Common myeloid progenitor, CD34-positive (primary cell): ENCODE measurements at regions not wholly inside any gene's neighbourhood (a gene's known extent, or its start where the extent isn't known, plus 50 kb on each side); places are given as distances from the start of the nearest gene placed in this dataset.

Experiments used
- CTCF ChIA-PET: fragments of 350-600 bp; sonication (Branson Sonifier 250); formaldehyde crosslinking; loops from one replicate; lab custom pipeline; 2021; ENCODE audit warnings: antibody characterized with exemption; lab: Charles Lee
- POLR2A ChIA-PET: fragments of 350-600 bp; sonication (Branson Sonifier 250); formaldehyde crosslinking; loops from one replicate; lab custom pipeline; 2021; ENCODE audit warnings: antibody characterized with exemption; lab: Charles Lee
- DNase-seq, 3 donors: peaks; one replicate each; pipeline versions ENCODE4 v3.0.0 to v3.0.0-alpha.2; 2013
- H3K27ac ChIP-seq, 2 experiments: 1 replicate in 1 of 2; 2 replicates in 1 of 2; pipeline ENCODE4 v1.7.0; 2013; ENCODE audit warnings: inconsistent platforms in 2 of 2, low read length in 2 of 2, mild to moderate bottlenecking in 2 of 2, low read depth in 1 of 2, moderate library complexity in 1 of 2; ENCODE audit not compliant: severe bottlenecking in 2 of 2, insufficient read depth in 1 of 2, poor library complexity in 1 of 2
- H3K27me3 ChIP-seq, 5 experiments: replicated peaks in 2 of 5; 1 replicate in 3 of 5; 2 replicates in 2 of 5; pipeline versions ENCODE4 v1.6.1 to v1.7.0; 2013; ENCODE audit warnings: low read length in 4 of 5, mild to moderate bottlenecking in 2 of 5, moderate library complexity in 2 of 5, inconsistent platforms in 1 of 5; ENCODE audit not compliant: insufficient read depth in 5 of 5, control insufficient read depth in 4 of 5
- H3K36me3 ChIP-seq, 4 experiments: 1 replicate in 2 of 4; 2 replicates in 2 of 4; pipeline versions ENCODE4 v1.6.1 to v1.7.0; 2013; ENCODE audit warnings: low read length in 3 of 4, control low read depth in 1 of 4, mild to moderate bottlenecking in 1 of 4; ENCODE audit not compliant: control insufficient read depth in 4 of 4, insufficient read depth in 4 of 4
- H3K4me1 ChIP-seq, 4 experiments: 1 replicate in 3 of 4; 2 replicates in 1 of 4; pipeline versions ENCODE4 v1.6.1 to v1.7.1; 2013; ENCODE audit warnings: low read length in 3 of 4, mild to moderate bottlenecking in 3 of 4, control low read depth in 1 of 4, inconsistent platforms in 1 of 4, moderate library complexity in 1 of 4; ENCODE audit not compliant: control insufficient read depth in 4 of 4, insufficient read depth in 4 of 4; ENCODE audit errors: control extremely low read depth in 1 of 4
- H3K4me3 ChIP-seq, 7 experiments: 1 replicate in 4 of 7; 2 replicates in 3 of 7; pipeline versions ENCODE4 v1.5.1 to v1.7.0; 2013; ENCODE audit warnings: mild to moderate bottlenecking in 7 of 7, low read length in 6 of 7, moderate library complexity in 6 of 7, inconsistent platforms in 2 of 7, low read depth in 2 of 7, control low read depth in 1 of 7; ENCODE audit not compliant: insufficient read depth in 4 of 7, control insufficient read depth in 1 of 7; ENCODE audit errors: extremely low read depth in 1 of 7
- H3K9me3 ChIP-seq, 5 experiments: 1 replicate in 4 of 5; 2 replicates in 1 of 5; pipeline versions ENCODE4 v1.6.1 to v1.7.1; 2013; ENCODE audit warnings: low read length in 4 of 5, mild to moderate bottlenecking in 2 of 5, inconsistent platforms in 1 of 5, low read depth in 1 of 5, moderate library complexity in 1 of 5; ENCODE audit not compliant: control insufficient read depth in 4 of 5, insufficient read depth in 2 of 5; ENCODE audit errors: control extremely low read depth in 1 of 5
- WGBS: methylation state at CpG from one replicate; pipeline ENCODE4 v1.1.5; 2013; ENCODE audit not compliant: insufficient coverage; 5-methylcytosine and 5-hydroxymethylcytosine counted together

DNA sequence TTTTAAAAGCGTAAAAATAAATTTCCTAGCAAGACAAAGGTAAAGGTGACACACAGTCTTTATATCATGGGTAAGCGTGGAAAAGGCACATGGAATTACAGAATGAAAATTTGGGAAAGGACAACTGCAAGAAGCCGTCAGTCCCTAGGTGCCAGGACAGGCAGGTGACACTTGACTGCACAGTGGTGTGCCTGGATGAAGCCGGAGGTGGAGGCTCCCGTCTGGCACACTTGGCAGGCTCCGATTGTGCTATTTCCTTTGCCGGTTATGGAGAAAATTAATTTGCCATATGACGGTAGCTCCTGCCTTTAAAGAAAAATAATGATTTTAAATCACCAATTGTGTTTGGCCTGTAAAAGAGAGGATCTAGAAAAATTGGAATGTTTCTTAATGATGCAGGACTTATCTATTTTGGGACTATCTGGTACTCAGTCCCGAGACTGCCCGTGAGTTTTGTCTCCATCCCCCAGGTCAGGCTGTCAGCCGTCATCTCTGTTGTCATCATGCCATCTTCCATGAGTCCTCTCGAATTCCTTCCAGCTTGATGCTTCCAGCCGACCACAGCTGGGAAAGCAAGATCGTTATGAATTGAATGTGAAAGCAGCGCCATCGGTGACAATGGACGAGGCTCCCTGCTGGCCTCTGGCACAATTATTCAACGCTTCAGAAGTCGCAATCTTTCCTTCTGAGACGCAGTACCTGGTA, 56.2 kb upstream of the MGMT start:
- no peak overlapping the region for H3K27ac ChIP-seq
- H3K36me3 ChIP-seq = no peaks in the 10 kb centered on the region
- 91% methylated on average over 18 of the region's 20 CpGs for WGBS
- POLR2A ChIA-PET = no interaction called here
- H3K4me1 ChIP-seq = no peaks in the 10 kb centered on the region
- no peak overlapping the region for H3K4me3 ChIP-seq
- CTCF ChIA-PET = no interaction called here
- no peaks in the 10 kb centered on the region for H3K9me3 ChIP-seq
- DNase-seq = no peak
- H3K27me3 ChIP-seq = peaks cover 0 to 3% (median 0%) of the 10 kb centered on the region in 5 experiments

DNA sequence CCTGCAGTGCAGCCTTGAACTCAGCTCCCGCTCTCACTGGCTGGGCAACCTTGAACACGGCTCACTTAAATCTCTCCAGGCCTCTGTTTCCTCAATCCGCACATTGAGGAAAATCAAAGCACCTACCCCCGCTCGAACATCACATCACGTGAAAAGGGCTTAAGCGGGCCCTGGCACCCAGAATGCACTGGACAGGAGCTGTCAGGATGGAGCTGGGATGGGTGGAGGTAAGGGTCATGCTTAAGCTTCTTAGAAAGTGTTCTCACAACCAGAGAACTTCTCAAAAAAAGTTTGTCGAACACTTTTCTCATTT, 55.7 kb upstream of the MGMT start:
- ChIA-PET CTCF (no interaction called here), POLR2A (interaction anchor here (0.7 kb wide), 1 partner anchor 171 kb away, joined by 3 read pairs; no protein-coding TSS in a partner anchor)
- Histone ChIP-seq H3K27ac (no peak overlapping the region), H3K36me3 (no peaks in the 10 kb centered on the region), H3K4me1 (no peaks in the 10 kb centered on the region), H3K9me3 (no peaks in the 10 kb centered on the region), H3K27me3 (peaks cover 0 to 4% (median 0%) of the 10 kb centered on the region in 5 experiments), H3K4me3 (no peak overlapping the region)
- DNase-seq = no peak
- 100% methylated on average over 7 of the region's 8 CpGs for WGBS

DNA sequence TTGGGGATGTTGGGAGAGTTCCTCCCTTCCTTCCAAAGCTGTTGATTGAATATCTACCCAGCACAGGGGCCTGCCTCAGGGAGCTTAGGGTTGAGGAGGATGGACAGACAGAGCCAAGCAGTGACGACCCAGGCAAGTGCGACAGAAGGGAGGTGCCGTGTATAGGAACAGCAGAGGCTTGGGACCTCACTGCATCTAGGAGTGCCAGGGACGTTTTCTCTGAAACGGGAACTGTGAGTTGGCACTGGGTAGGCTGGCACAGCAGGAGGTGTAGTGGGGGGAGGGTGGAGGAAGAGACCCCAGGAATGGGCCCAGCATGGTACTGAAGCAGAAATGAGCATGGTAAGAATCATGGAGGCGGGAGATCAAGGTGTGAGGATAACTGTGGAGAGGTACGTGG, 55.3 kb upstream of the MGMT start:
- CTCF ChIA-PET = no interaction called here
- no peak overlapping the region for H3K27ac ChIP-seq
- H3K36me3 ChIP-seq = no peaks in the 10 kb centered on the region
- H3K4me3 ChIP-seq = no peak overlapping the region
- DNase-seq = no peak
- no peaks in the 10 kb centered on the region for H3K4me1 ChIP-seq
- H3K9me3 ChIP-seq = no peaks in the 10 kb centered on the region
- WGBS = 75% methylated on average over 6 of the region's 7 CpGs
- POLR2A ChIA-PET = interaction anchor here (0.7 kb wide), 1 partner anchor 170 kb away, joined by 3 read pairs; no protein-coding TSS in a partner anchor
- H3K27me3 ChIP-seq = peaks cover 0 to 4% (median 0%) of the 10 kb centered on the region in 5 experiments

DNA sequence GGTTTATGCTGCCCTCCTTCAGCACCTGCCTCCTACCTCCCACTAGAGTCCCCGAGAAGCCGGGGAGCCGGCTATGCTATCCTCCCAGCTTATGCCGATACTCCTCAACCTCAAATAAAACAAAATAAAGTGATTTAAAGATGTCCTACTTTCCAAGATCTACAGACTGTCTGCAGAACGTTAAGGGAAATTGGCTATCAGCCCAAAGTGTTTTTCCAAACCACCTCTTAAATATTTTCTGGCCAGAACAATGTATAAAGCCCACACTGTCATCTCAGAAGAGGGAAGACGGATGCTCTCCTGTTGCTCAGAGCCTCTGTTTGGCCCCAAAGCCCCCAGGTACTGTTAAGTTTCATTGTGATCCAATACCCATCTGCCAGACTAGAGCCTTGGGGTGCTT, 54.0 kb upstream of the MGMT start:
- H3K27me3 ChIP-seq = peaks cover 0 to 7% (median 0%) of the 10 kb centered on the region in 5 experiments
- WGBS = 80% methylated on average over 5 of the region's 6 CpGs
- H3K36me3 ChIP-seq = no peaks in the 10 kb centered on the region
- ChIA-PET CTCF (interaction anchor here (0.6 kb wide), 1 partner anchor 233 kb away, joined by 3 read pairs; no protein-coding TSS in a partner anchor), POLR2A (no interaction called here)
- H3K4me1 ChIP-seq = no peaks in the 10 kb centered on the region
- no peak for DNase-seq
- H3K9me3 ChIP-seq = no peaks in the 10 kb centered on the region
- H3K4me3 ChIP-seq = no peak overlapping the region
- H3K27ac ChIP-seq = no peak overlapping the region

DNA sequence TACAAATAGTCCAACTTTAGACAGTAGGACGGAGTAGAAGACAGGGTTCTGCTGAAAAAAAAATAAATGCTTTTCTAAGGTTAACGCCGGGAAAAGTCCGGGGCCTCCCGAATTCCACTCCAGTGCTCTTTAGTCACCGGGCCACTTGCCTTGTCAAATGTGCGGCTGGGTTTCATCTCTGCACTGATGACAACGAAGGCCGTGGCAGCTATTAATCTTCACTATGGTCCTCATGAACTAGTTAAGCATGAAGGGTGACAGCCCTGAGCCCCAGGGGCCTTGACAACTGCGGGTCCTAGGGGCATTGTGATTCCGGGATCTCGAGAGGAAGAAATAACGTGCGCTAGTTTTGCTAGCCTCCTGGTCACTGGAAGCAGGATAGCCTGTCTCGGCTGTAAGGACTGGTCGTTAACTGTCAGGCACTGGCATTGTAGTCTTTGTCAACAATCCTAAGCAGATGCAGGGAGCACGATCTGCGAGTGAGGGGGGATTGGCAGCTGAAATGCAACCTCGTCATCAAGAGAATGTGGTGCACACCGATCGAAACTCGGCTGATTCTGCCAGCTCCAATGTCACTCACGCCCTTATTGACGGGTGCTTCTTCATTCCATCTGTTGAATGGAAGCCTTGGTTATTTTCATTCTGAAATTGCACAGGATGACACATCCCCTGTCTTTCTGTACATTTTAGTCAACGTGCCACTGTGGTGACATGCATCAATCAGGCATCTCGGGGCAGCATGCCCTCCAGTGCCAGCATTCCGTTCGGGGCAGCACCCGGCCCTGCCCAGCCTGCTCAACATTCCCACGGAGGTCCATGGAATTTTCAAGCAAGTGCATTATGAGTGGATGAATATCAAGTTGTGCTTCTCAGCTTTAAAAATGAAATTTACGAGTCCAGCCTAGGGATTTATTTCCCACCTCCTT, 51.6 kb upstream of the MGMT start:
- DNase-seq = no peak
- 97% methylated on average over 31 of the region's 31 CpGs for WGBS
- no peaks in the 10 kb centered on the region for H3K4me1 ChIP-seq
- CTCF ChIA-PET = no interaction called here
- no peak overlapping the region for H3K27ac ChIP-seq
- peaks cover 0 to 7% (median 0%) of the 10 kb centered on the region in 5 experiments for H3K27me3 ChIP-seq
- POLR2A ChIA-PET = no interaction called here
- H3K9me3 ChIP-seq = no peaks in the 10 kb centered on the region
- H3K4me3 ChIP-seq = no peak overlapping the region
- H3K36me3 ChIP-seq = no peaks in the 10 kb centered on the region

DNA sequence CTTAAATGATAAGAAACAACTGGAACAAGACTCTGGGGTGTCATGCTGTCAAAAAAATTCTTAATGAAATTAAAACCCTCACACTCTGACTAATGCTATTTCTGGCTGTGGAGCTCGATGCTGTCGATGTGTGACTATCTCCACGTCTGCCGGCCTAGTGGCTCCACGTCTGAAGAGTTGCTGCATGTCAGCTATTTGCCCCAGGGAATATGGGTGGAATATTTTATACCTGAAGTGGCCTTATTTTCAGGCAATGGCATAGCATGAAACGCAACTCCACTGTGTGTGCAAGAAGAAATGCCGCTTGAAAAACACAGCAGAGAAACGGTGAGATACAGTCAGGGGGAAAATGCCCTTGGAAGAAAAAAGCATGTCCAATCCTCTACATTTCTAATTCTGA, 50.9 kb upstream of the MGMT start:
- ChIA-PET CTCF (no interaction called here), POLR2A (no interaction called here)
- 97% methylated on average over 8 of the region's 8 CpGs for WGBS

More for the DNA sequence above, 50.9 kb upstream of the MGMT start:
- Histone ChIP-seq H3K9me3 (no peaks in the 10 kb centered on the region), H3K27ac (no peak overlapping the region), H3K4me1 (no peaks in the 10 kb centered on the region), H3K4me3 (no peak overlapping the region), H3K36me3 (no peaks in the 10 kb centered on the region), H3K27me3 (peaks cover 0 to 7% (median 0%) of the 10 kb centered on the region in 5 experiments)
- no peak for DNase-seq
